ENCODE measurements at regions not wholly inside any gene's neighbourhood (a gene's known extent, or its start where the extent isn't known, plus 50 kb on each side); places are given as distances from the start of the nearest gene placed in this dataset.

DNA sequence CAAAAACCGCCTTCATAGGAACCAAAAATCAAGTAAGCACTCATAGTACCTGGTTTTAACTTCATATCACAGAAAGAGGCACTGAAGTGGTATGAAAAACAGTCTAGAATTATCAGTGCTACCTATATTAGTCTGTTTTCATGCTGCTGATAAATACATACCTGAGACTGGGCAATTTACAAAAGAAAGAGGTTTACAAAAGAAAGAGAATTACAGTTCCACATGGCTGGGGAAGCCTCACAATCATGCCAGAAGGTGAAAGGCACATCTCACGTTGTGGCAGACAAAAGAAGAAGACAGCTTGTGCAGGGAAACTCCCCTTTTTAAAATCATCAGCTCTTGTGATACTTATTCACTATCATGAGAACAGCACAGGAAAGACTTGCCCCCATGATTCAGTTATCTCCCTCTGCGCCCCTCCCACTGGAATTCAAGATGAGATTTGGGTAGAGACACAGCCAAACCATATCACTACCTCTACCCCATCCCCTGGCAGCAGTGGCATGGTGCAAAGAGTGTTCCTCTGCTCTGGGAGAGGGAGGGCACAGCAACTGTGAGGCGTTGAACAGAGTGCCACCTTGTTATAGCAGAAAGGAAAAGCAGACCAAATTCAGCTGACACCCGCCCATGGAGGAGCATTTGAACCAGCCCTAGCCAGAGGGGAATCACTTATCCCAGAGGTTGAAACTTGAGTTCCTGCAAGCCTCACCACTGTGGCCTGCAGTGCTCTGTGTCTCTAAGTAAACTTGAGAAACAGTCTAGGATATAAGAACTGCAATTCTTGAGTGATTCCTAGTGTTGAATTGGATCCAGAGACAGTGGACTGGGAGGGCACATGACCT is 61.9 kb upstream of the PTPRZ1 start:
- DNase-seq (ENCODE audit: low read depth in 1 of 2, low spot score in 1 of 2): no peak

DNA sequence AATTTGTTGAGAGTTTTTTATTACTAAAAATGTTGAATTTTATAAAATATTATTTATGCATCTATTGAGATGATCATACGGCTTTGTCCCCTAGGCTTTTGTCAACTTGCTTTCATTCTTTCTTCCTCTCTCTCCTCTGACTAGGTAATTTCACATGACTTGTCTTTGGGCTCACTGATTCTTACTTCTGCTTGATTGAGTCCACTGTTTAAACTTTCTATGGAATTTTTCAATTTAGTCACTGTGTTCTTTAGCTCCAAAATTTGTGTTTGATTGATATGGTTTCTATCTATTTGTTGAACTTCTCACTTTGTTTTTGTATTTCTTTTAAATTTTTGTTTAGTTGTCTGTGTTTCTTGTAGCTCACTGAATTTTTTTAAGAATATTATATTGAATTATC is 65.9 kb upstream of the PTPRZ1 start:
- no peak for DNase-seq (ENCODE audit: low read depth in 1 of 2, low spot score in 1 of 2)

GRCh38 chr7:121803039-121803438 is 69.9 kb upstream of the PTPRZ1 start:
- DNase-seq (ENCODE audit: low read depth in 1 of 2, low spot score in 1 of 2): no peak

- no peak for DNase-seq (ENCODE audit: low read depth in 1 of 2, low spot score in 1 of 2)
Observed at GRCh38 chr7:121800916-121801675, 71.9 kb upstream of the PTPRZ1 start.

- DNase-seq (ENCODE audit: low read depth in 1 of 2, low spot score in 1 of 2): no peak
Observed at GRCh38 chr7:121798896-121799295, 74.1 kb upstream of the PTPRZ1 start.

DNA sequence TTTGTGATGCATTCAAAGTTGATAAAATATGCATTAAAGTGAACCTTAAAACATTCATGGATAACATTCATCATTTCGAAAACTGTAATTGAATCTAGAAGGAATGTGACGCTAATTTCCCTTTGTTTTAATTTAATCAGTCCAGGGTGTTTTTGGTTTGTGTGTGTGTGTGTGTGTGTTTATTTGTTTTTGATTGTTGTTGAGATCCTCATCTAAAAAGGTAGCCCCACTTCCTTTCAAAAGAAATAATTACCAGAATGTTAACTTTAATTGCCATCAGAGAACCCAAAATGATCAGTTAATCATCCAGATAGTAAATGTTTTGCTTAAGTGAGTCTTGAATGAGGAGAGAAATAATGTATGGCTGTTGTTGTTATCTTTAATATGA is 74.5 kb upstream of the PTPRZ1 start:
- no peak for DNase-seq (ENCODE audit: low read depth in 1 of 2, low spot score in 1 of 2)

GRCh38 chr7:121797657-121798452 is 75.1 kb upstream of the PTPRZ1 start:
- no peak for DNase-seq (ENCODE audit: low read depth in 1 of 2, low spot score in 1 of 2)

DNA sequence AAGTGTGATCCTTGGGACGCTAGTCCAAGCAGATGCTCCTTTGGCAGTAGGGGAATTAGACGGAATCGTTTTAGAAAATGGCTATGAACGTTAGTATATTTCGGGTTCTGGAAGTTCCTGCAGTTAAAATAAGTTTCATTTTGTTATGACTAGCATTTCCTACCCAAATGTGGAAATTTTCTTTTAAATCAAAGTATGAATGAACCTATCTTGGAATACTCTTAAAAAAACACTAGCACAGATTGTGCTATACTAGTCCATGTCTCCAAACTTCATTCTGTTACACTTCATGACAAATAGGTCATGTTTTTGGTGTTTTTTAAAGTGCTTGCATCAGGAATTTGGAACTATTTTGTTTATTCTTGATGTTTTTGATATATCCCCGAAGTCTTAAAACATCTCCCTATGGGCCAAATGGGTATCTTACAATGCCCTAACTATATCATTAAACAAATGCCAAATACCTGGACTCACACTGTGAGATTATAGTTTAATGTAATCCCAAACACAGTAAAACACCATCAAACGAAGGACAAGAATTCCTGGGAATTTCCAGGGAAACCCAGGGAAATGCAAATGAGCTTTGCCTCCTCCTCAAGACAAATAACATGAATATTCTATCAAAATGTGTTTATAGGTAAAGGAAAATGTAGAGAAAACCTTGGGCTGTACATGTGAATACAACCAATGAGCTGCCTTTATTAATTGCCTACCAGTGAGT is 75.9 kb upstream of the PTPRZ1 start:
- no peak for DNase-seq (ENCODE audit: low read depth in 1 of 2, low spot score in 1 of 2)

DNA sequence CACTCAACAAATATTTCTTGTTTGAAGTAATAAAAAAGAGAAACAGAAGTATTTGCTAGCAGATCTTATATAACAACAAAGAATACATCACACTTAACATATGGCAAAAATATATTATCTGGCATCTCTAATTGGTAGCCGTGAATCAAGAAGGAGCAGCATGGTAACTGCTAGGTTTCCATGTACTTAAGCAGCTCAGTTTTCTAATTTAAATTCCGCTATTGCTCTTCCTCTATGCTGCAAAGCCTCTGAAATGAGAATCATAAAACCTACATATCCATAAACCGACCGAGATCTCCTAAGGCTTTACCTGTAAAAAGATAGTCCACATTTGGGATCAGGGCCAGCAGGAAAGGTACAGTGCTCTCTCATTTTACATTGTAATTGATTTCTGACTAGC is 76.6 kb upstream of the PTPRZ1 start:
- DNase-seq (ENCODE audit: low read depth in 1 of 2, low spot score in 1 of 2): no peak

- no peak for DNase-seq (ENCODE audit: low read depth in 1 of 2, low spot score in 1 of 2)
Observed at GRCh38 chr7:121795736-121796135, 77.2 kb upstream of the PTPRZ1 start.

- no peak for DNase-seq (ENCODE audit: low read depth in 1 of 2, low spot score in 1 of 2)
Observed at GRCh38 chr7:121793716-121794115, 79.2 kb upstream of the PTPRZ1 start.

- no peak for DNase-seq (ENCODE audit: low read depth in 1 of 2, low spot score in 1 of 2)
Observed at GRCh38 chr7:121777672-121778071, 95.3 kb upstream of the PTPRZ1 start.

DNA sequence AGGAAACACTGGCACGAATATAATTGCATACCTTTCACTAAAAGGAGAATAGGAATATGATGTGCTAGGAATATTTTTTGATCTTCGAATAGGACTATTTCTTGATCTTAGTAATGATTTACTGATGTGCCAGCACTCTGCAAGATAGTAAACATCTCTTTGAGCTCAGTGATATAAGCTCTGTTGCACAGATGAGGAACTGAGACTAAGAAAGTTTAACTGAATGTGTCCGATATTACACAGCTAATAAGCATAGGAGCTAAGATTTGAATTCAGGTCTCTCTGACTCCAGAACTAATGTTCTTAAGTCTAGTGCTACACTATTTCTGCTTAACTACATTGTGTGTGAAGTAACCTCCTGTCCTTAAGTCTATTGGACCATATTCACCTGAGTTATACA is 98.4 kb upstream of the PTPRZ1 start:
- DNase-seq (ENCODE audit: low read depth in 1 of 2, low spot score in 1 of 2): no peak

DNA sequence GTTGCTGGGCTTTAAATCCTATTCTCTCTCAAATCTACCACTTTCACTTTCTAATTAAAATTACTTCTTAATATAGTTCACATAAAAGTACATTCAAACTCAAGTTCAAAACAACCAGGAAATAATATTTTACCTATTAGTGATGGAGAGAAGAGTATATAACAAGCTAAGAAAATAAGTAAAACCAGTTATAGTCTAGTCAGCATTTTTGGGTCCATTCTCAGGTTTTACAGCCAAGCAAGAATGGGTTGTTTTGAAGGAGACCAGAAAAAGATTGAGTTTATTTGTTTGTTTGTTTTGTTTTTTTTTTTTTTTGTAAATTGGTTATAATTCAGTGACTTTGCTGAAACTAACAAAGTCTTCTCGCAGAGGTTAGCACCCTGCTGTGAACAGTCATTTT is 106.3 kb upstream of the PTPRZ1 start:
- no peak for DNase-seq (ENCODE audit: low read depth in 1 of 2, low spot score in 1 of 2)

DNA sequence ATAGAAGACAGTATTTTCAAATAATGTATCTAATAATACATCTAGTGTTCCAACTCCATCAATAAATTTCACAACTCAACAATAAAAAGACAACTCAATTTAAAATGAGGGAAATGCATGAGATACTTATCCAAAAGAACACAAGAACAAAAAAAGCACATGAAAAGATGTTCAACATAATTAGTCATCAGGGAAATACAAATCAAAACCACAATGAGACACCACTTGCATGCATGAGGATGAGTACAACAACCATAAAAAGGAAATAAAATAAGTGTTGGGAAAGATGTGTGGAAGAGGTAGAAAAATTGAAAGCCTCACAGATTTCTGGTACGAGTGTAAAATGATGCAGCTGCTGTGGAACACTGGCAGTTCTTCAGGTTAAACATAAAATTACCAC is 111.6 kb upstream of the PTPRZ1 start:
- DNase-seq (ENCODE audit: low read depth in 1 of 2, low spot score in 1 of 2): no peak

GRCh38 chr7:121755818-121756552 is 117.0 kb upstream of the PTPRZ1 start:
- DNase-seq (ENCODE audit: low read depth in 1 of 2, low spot score in 1 of 2): no peak

- DNase-seq (ENCODE audit: low read depth in 1 of 2, low spot score in 1 of 2): no peak
Observed at GRCh38 chr7:121755286-121755685, 117.7 kb upstream of the PTPRZ1 start.

GRCh38 chr7:121753944-121754343 is 119.0 kb upstream of the PTPRZ1 start:
- DNase-seq (ENCODE audit: low read depth in 1 of 2, low spot score in 1 of 2): no peak

GRCh38 chr7:121752706-121753105 is 120.3 kb upstream of the PTPRZ1 start:
- DNase-seq (ENCODE audit: low read depth in 1 of 2, low spot score in 1 of 2): no peak

DNA sequence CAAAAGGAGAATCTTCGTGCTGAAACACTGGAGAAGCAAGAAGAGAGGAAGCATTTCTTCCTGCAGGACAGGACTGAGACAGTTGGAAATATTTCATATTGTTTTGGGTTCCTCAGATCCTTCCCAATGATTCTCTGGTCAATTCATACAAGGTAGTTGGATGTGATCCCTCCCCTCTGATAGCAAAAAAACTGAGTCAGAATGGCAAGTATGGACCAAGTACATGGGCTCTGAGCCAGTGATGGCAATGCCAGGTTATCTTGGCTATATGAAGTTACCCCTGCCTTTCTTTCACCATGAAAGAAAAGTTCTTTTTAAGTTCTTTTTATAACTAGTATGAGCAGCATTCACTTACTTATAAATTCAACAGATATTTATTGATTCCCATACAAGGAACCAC is 124.4 kb upstream of the PTPRZ1 start:
- no peak for DNase-seq (ENCODE audit: low read depth in 1 of 2, low spot score in 1 of 2)
